ENCODE measurements at regions not wholly inside any gene's neighbourhood (a gene's known extent, or its start where the extent isn't known, plus 50 kb on each side); places are given as distances from the start of the nearest gene placed in this dataset.

GRCh38 chr7:131969560-131969959, 413.1 kb upstream of the PODXL start:
- H3K27me3 ChIP-seq (ENCODE audit: insufficient read depth, poor library complexity, severe bottlenecking), result no peaks in the 10 kb centered on the region
- DNase-seq (ENCODE audit: low read depth in 1 of 2, low spot score in 1 of 2), result no peak
- H3K27ac ChIP-seq (replicated peaks), result no peak overlapping the region
- TF ChIP-seq GABPA (IDR thresholded peaks at IDR 0.05; ENCODE audit: low read depth), result no peak
- no peak for TF ChIP-seq CTCF (IDR thresholded peaks at IDR 0.05; ENCODE audit: insufficient read depth, low read length)
- no peak for TF ChIP-seq SPI1 (IDR thresholded peaks at IDR 0.05; ENCODE audit: borderline replicate concordance, low read depth)
- no peak for TF ChIP-seq REST (IDR thresholded peaks at IDR 0.05; ENCODE audit: insufficient replicate concordance, low read depth)
- no peak for TF ChIP-seq POLR2AphosphoS5 (IDR thresholded peaks at IDR 0.05; ENCODE audit: low read depth)
- no peak overlapping the region for H3K4me3 ChIP-seq (replicated peaks; ENCODE audit: insufficient read depth, low read length)

GRCh38 chr7:131967216-131967730, 410.8 kb upstream of the PODXL start:
- H3K27ac ChIP-seq (replicated peaks), result no peak overlapping the region
- DNase-seq (ENCODE audit: low read depth in 1 of 2, low spot score in 1 of 2), result no peak
- no peak for TF ChIP-seq GABPA (IDR thresholded peaks at IDR 0.05; ENCODE audit: low read depth)
- TF ChIP-seq REST (IDR thresholded peaks at IDR 0.05; ENCODE audit: insufficient replicate concordance, low read depth), result no peak
- TF ChIP-seq CTCF (IDR thresholded peaks at IDR 0.05; ENCODE audit: insufficient read depth, low read length), result no peak
- TF ChIP-seq POLR2AphosphoS5 (IDR thresholded peaks at IDR 0.05; ENCODE audit: low read depth), result no peak
- no peak for TF ChIP-seq SPI1 (IDR thresholded peaks at IDR 0.05; ENCODE audit: borderline replicate concordance, low read depth)
- no peaks in the 10 kb centered on the region for H3K27me3 ChIP-seq (ENCODE audit: insufficient read depth, poor library complexity, severe bottlenecking)
- no peak overlapping the region for H3K4me3 ChIP-seq (replicated peaks; ENCODE audit: insufficient read depth, low read length)

GRCh38 chr7:131964203-131964602, 407.8 kb upstream of the PODXL start:
- H3K4me3 ChIP-seq (replicated peaks; ENCODE audit: insufficient read depth, low read length), result no peak overlapping the region
- no peak for DNase-seq (ENCODE audit: low read depth in 1 of 2, low spot score in 1 of 2)
- H3K27me3 ChIP-seq (ENCODE audit: insufficient read depth, poor library complexity, severe bottlenecking), result no peaks in the 10 kb centered on the region

More at GRCh38 chr7:131964203-131964602, 407.8 kb upstream of the PODXL start:
- TF ChIP-seq CTCF (IDR thresholded peaks at IDR 0.05; ENCODE audit: insufficient read depth, low read length) (no peak), SPI1 (IDR thresholded peaks at IDR 0.05; ENCODE audit: borderline replicate concordance, low read depth) (no peak), POLR2AphosphoS5 (IDR thresholded peaks at IDR 0.05; ENCODE audit: low read depth) (no peak), GABPA (IDR thresholded peaks at IDR 0.05; ENCODE audit: low read depth) (no peak), REST (IDR thresholded peaks at IDR 0.05; ENCODE audit: insufficient replicate concordance, low read depth) (no peak)
- H3K27ac ChIP-seq (replicated peaks), result no peak overlapping the region
